ENCODE measurements at regions not wholly inside any gene's neighbourhood (a gene's known extent, or its start where the extent isn't known, plus 50 kb on each side); places are given as distances from the start of the nearest gene placed in this dataset.

DNA sequence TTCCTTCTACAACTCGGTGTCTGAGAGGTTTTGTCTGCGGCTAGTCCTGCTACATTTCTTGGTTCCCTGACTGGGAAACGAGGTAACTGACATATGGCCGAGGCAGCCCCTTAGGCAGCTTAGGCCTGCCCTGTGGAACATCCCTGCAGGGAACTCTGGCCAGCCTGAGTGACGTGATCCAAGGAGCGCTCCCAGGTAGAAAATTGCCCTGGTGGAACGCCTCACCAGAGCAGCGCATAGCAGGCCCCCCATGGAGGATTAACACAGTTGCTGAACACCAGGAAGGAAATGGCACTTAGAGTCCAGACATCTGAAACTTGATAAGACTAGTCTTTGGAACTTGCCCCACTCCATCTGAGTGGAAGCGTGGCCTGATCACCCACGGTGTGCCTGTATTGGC lies 837.4 kb upstream of the NDST4 start:
- TF ChIP-seq, protein P1, sequence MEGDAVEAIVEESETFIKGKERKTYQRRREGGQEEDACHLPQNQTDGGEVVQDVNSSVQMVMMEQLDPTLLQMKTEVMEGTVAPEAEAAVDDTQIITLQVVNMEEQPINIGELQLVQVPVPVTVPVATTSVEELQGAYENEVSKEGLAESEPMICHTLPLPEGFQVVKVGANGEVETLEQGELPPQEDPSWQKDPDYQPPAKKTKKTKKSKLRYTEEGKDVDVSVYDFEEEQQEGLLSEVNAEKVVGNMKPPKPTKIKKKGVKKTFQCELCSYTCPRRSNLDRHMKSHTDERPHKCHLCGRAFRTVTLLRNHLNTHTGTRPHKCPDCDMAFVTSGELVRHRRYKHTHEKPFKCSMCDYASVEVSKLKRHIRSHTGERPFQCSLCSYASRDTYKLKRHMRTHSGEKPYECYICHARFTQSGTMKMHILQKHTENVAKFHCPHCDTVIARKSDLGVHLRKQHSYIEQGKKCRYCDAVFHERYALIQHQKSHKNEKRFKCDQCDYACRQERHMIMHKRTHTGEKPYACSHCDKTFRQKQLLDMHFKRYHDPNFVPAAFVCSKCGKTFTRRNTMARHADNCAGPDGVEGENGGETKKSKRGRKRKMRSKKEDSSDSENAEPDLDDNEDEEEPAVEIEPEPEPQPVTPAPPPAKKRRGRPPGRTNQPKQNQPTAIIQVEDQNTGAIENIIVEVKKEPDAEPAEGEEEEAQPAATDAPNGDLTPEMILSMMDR (conservative IDR thresholded peaks at IDR 0.05 in 1 of 2, IDR thresholded peaks at IDR 0.05 in 1 of 2; ENCODE audit: low read depth in 1 of 2, low read length in 2 of 2): no peak
- TF ChIP-seq EZH2 (IDR thresholded peaks at IDR 0.05; ENCODE audit: low read length, missing control alignments): no peak
